IPS-NIHi7 (cell line): ENCODE measurements at regions not wholly inside any gene's neighbourhood (a gene's known extent, or its start where the extent isn't known, plus 50 kb on each side); places are given as distances from the start of the nearest gene placed in this dataset.
"Not testable (repeated sequence)": the region's sequence is repeated elsewhere in the genome, so short reads cannot be mapped to it uniquely, and the experiment has no call there.

Source experiments
- DNase-seq: peaks from one replicate; pipeline ENCODE4 v3.0.0; 2012; ENCODE audit warnings: mixed read lengths; ENCODE audit errors: extremely low spot score

- DNase-seq = no peak
These were observed 444.3 kb upstream of the PIK3R1 start for GRCh38 chr5:67771221-67771620.

- DNase-seq = no peak
These were observed 445.0 kb upstream of the PIK3R1 start for GRCh38 chr5:67770431-67771025.

- DNase-seq = no peak
These were observed 449.9 kb upstream of the PIK3R1 start for GRCh38 chr5:67765697-67766096.

DNA sequence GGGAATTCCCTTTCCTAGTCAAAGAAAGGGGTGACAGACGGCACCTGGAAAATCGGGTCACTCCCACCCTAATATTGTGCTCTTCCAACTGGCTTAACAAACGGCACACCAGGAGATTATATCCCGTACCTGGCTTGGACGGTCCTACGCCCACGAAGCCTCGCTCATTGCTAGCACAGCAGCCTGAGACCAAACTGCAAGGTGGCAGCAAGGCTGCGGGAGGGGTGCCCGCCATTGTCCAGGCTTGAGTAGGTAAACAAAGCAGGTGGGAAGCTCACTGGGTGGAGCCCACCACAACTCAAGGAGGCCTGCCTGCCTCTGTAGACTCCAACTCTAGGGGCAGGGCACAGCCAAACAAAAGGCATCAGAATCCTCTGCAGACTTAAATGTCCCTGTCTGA, 457.8 kb upstream of the PIK3R1 start:
- not testable (repeated sequence) for DNase-seq

- DNase-seq = no peak
These were observed 463.2 kb upstream of the PIK3R1 start for GRCh38 chr5:67752357-67752708.

GRCh38 chr5:67748165-67748690, 467.3 kb upstream of the PIK3R1 start:
- no peak for DNase-seq

DNA sequence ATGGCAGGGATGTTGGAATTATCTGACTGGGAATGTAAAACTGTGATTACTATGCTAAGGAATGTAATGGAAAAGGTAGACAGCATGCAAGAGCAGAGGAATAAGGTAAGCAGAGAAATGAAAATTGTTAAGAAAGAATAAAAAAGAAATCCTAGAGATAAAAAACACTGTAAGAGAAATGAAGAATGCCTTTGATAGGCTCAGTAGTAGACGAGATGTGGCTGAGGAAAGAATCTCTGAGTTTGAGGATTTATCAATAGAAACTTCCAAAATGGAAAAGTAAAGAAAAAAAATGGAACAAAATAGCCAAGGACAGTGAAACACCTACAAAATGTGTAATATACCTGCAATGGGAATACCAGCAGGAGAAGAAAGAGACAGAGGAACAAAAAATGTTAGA, 468.5 kb upstream of the PIK3R1 start:
- no peak for DNase-seq

GRCh38 chr5:67746608-67747007, 468.9 kb upstream of the PIK3R1 start:
- DNase-seq = not testable (repeated sequence)

DNA sequence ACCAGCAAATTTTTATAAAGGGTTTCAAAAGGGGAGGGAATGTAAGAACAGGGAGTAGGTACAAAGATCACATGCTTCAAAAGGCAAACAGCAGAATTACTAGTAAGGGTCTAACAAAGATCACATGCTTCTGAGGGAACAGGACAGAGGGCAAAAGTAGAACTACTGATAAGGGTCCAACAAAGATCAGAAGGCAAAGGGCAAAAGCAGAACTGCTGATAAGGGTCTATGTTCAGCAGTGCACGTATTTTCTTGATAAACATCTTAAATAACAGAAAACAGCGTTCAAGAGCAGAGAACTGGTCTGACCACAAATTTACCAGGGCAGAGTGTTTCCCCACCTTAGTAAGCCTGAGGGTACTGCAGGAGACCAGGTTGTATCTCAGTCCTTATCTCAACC, 469.5 kb upstream of the PIK3R1 start:
- no peak for DNase-seq

- DNase-seq = no peak
These were observed 482.6 kb upstream of the PIK3R1 start for GRCh38 chr5:67732921-67733320.

- DNase-seq = no peak
These were observed 483.1 kb upstream of the PIK3R1 start for GRCh38 chr5:67732471-67732870.

DNA sequence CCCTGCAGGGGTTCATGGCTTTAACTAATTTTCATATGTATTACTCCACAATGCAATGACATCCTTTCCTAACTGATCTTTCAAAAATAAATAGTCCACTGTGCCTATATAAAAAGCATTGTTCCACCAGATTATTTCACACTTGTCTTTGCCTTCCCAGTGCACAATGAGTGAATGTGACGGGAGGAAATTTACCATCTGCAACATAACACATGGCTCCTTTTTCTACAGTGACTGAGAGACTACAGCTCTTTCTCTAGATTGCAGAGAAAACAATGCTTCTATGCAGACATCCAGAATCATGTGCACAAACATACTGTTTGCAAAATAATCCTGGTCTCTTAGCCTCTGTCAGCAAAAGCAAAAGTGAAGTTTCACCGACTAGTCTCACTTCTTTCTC, 483.7 kb upstream of the PIK3R1 start:
- no peak for DNase-seq

DNA sequence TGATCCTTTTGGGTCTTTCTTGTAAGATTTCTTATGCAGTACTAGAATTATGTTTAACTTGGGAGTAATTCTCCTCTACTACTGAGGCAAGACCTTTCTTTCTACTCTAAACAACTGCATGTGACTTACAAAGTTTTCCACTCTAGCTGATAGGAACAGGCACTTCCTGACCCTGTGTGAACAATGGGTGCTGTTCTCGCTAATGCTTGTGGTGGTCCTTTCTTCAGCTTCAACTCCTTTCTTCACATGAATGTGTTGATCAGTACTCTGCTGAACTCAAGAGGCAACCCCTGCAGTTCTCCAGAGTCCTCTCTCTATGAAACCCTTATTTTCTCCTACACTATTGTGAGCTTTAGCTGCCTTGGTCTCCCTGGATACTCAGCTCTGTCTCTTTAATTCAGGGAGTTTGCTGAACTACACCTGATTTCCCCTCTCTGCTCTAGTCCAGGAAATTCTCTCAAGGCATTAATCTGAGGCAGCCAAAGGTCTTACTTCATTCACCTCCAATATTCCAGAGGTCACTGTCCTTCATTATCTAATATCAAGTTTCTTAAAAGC, 484.6 kb upstream of the PIK3R1 start:
- DNase-seq = no peak

DNA sequence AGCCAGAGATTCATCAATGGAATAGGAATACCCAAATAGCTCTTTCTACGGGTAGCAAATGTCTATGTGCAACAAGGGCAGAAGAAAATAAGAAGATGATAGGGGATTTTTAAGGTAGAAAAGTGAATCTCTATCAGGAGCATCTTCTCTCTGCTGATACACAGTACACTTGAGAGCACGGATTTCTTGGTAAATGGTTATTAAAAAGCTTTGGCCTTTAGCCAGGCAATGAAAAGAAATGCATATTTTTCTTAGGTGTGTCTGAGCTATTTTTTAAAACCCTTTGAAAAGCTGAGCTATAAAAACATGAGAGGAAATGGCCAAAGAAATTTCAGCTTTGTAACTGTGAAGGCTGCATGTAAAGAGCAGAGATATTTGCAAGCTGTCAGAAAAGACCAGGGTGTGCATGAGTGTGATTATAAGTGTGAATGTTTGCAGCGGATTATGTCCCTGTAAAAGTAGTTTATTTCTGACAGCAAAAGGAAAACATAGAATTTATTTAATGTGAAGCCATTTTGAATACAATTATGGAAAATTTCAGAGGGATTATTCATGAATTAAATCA, 487.1 kb upstream of the PIK3R1 start:
- DNase-seq = no peak

- no peak for DNase-seq
These were observed 490.0 kb upstream of the PIK3R1 start for GRCh38 chr5:67725604-67726003.

GRCh38 chr5:67724412-67725135, 491.0 kb upstream of the PIK3R1 start:
- DNase-seq = no peak

DNA sequence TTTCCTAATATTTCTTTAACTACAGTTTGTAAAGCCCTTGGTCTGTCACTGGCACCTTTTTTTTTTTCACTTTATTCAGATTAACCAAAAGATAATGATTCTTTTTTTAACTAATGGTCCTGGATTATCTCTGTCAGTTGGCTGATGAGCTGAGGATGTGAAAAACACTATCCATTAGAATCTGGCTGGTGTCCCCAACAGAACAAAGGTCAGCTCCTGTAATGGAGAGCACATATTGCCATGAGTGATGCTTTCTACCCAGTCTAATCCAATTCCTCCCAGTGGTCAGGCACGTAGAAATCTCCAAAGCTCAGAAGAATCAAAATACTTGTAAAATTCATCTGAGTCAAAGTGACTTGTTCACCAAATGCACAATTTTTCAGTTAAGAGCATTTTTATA, 491.7 kb upstream of the PIK3R1 start:
- DNase-seq = no peak

- not testable (repeated sequence) for DNase-seq
These were observed 493.0 kb upstream of the PIK3R1 start for GRCh38 chr5:67722582-67722981.

- no peak for DNase-seq
These were observed 495.3 kb upstream of the PIK3R1 start for GRCh38 chr5:67720162-67720772.

GRCh38 chr5:67702008-67702407, 505.4 kb upstream of the CD180 start:
- no peak for DNase-seq

GRCh38 chr5:67699560-67699959, 503.0 kb upstream of the CD180 start:
- no peak for DNase-seq

DNA sequence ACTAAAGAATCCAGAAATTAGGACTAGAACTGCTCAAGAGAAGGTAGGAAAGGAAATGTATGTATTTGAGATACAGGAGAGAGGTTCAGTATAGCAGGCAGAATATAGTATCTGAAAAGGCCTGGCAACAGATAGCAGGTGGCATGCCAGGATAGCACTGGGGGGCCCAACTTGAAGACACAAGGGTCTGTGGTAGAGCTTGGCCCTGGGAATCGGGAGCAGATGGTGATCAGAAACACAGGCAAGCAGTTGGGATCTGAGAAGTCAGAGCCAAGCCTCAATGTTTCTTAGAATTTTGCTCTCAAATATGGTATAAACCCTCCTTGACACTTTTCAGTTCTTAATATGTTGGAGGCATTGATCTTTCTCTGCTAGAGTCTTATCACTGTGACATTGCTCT, 499.8 kb upstream of the CD180 start:
- DNase-seq = no peak
